CD14-positive monocyte (primary cell): ENCODE measurements at regions not wholly inside any gene's neighbourhood (a gene's known extent, or its start where the extent isn't known, plus 50 kb on each side); places are given as distances from the start of the nearest gene placed in this dataset.

Experiments
- DNase-seq, 3 donors: peaks; one replicate each; pipeline ENCODE4 v3.0.0-alpha.2; 2011 to 2022
- H2AFZ ChIP-seq: 2 replicates; pipeline ENCODE4 v1.6.0; 2012; ENCODE audit warnings: mild to moderate bottlenecking, low read depth, low read length, inconsistent platforms; ENCODE audit not compliant: insufficient read depth, poor library complexity, severe bottlenecking
- H3K27ac ChIP-seq, 2 donors: 1 replicate in 1 of 2; 2 replicates in 1 of 2; pipeline ENCODE4 v1.5.1; 2012 to 2013; ENCODE audit warnings: low read length in 2 of 2, control low read depth in 1 of 2, inconsistent platforms in 1 of 2, low read depth in 1 of 2, mild to moderate bottlenecking in 1 of 2
- H3K27me3 ChIP-seq, 2 donors: one replicate each; pipeline versions ENCODE4 v1.6.0 to v1.6.1; 2011 to 2013; ENCODE audit warnings: low read length in 2 of 2; ENCODE audit not compliant: control insufficient read depth in 2 of 2, insufficient read depth in 2 of 2
- H3K36me3 ChIP-seq, 2 donors: replicated peaks in 1 of 2; 1 replicate in 1 of 2; 2 replicates in 1 of 2; pipeline versions ENCODE4 v1.5.1 to v1.6.1; 2012 to 2013; ENCODE audit warnings: low read length in 2 of 2, control low read depth in 1 of 2, inconsistent platforms in 1 of 2, mild to moderate bottlenecking in 1 of 2; ENCODE audit not compliant: insufficient read depth in 2 of 2, control insufficient read depth in 1 of 2
- H3K4me1 ChIP-seq, 2 donors: 1 replicate in 1 of 2; 2 replicates in 1 of 2; pipeline versions ENCODE4 v1.5.1 to v1.6.1; 2012 to 2013; ENCODE audit warnings: low read length in 2 of 2, control low read depth in 1 of 2, inconsistent platforms in 1 of 2, mild to moderate bottlenecking in 1 of 2, moderate library complexity in 1 of 2; ENCODE audit not compliant: insufficient read depth in 2 of 2, control insufficient read depth in 1 of 2
- H3K4me2 ChIP-seq: replicated peaks from 2 replicates; pipeline ENCODE3; 2012; ENCODE audit warnings: low read length, moderate library complexity, mild to moderate bottlenecking; ENCODE audit not compliant: poor library complexity, severe bottlenecking; ENCODE audit errors: extremely low read depth
- H3K4me3 ChIP-seq, 3 experiments: fragments of 200-600 bp in 1 of 3; sonication (generic) in 1 of 3; replicated peaks in 1 of 3; 1 replicate in 2 of 3; 2 replicates in 1 of 3; pipeline ENCODE4 v1.5.1; 2011 to 2013; ENCODE audit warnings: low read length in 3 of 3, mild to moderate bottlenecking in 3 of 3, control low read depth in 2 of 3, low read depth in 2 of 3, inconsistent platforms in 1 of 3, moderate library complexity in 1 of 3
- H3K79me2 ChIP-seq: 2 replicates; pipeline ENCODE4 v1.6.0; 2012; ENCODE audit warnings: mild to moderate bottlenecking, control low read depth, inconsistent platforms, low read length, moderate library complexity; ENCODE audit not compliant: insufficient read depth
- H3K9ac ChIP-seq: 2 replicates; pipeline ENCODE4 v1.6.0; 2017; ENCODE audit warnings: low read length, mild to moderate bottlenecking; ENCODE audit not compliant: insufficient read depth, poor library complexity, severe bottlenecking
- H3K9me3 ChIP-seq, 2 donors: replicated peaks in 1 of 2; 1 replicate in 1 of 2; 2 replicates in 1 of 2; pipeline versions ENCODE4 v1.5.1 to v1.6.1; 2012 to 2013; ENCODE audit warnings: low read length in 2 of 2, control low read depth in 1 of 2; ENCODE audit not compliant: control insufficient read depth in 1 of 2, insufficient read depth in 1 of 2
- H4K20me1 ChIP-seq: 2 replicates; pipeline ENCODE4 v1.6.0; 2012; ENCODE audit warnings: mild to moderate bottlenecking, low read length, control low read depth, moderate library complexity; ENCODE audit not compliant: insufficient read depth
- H3K27ac Mint-ChIP-seq, 7 donors: one replicate each; pipeline ENCODE4 v1.8.0; 2020; ENCODE audit warnings: mild to moderate bottlenecking in 7 of 7, mixed read lengths in 7 of 7, moderate library complexity in 6 of 7, inconsistent platforms in 2 of 7
- H3K27me3 Mint-ChIP-seq, 3 donors: one replicate each; pipeline ENCODE4 v1.8.0; 2021 to 2022; ENCODE audit warnings: low read depth in 3 of 3, mild to moderate bottlenecking in 3 of 3, mixed read lengths in 3 of 3, moderate library complexity in 3 of 3, inconsistent platforms in 1 of 3
- H3K36me3 Mint-ChIP-seq, 2 donors: one replicate each; pipeline ENCODE4 v1.8.0; 2020; ENCODE audit warnings: mixed read lengths in 2 of 2, inconsistent platforms in 1 of 2, mild to moderate bottlenecking in 1 of 2
- H3K4me1 Mint-ChIP-seq: one replicate; pipeline ENCODE4 v1.8.0; 2020; ENCODE audit warnings: mild to moderate bottlenecking, mixed read lengths
- H3K4me3 Mint-ChIP-seq, 2 donors: one replicate each; pipeline ENCODE4 v1.8.0; 2020; ENCODE audit warnings: mild to moderate bottlenecking in 2 of 2, mixed read lengths in 2 of 2, moderate library complexity in 1 of 2
- H3K9me3 Mint-ChIP-seq, 7 donors: one replicate each; pipeline ENCODE4 v1.8.0; 2020 to 2022; ENCODE audit warnings: mixed read lengths in 7 of 7, mild to moderate bottlenecking in 6 of 7, moderate library complexity in 6 of 7, inconsistent platforms in 2 of 7
- WGBS: methylation state at CpG from one replicate; pipeline ENCODE4 v1.1.5; 2013; ENCODE audit warnings: missing lambda C conversion rate; ENCODE audit not compliant: insufficient coverage; 5-methylcytosine and 5-hydroxymethylcytosine counted together
- intact Hi-C, 2 donors: fragments of 100-400 bp; cut with micrococcal nuclease; formaldehyde crosslinking; loops; one replicate each; pipeline versions ENCODE4 v1.15.0 to v1.15.1; 2023
- TF ChIP-seq, protein P1 (sequence below): fragments of 200-600 bp; IDR thresholded peaks from one replicate; pipeline ENCODE4 v1.8.0; 2022; ENCODE audit warnings: antibody characterized with exemption, mild to moderate bottlenecking

DNA sequence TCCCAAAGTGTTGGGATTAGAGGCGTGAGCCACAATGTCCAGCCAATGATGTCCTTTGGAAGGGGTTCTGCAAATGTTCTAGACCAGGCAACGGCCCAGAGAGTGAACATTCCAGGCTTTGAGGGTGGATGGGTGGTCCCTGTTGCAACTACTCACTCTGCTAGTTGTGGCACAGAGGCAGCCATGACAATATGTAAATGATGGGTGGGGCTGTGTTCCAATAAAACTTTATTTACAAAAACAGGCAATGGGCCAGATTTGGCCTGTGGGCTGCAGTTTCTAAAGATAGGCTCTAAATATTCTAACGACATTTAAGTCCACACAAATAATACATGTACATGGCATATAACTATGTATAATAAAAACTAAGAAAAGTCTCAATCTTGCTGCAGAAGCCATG is 276.3 kb downstream of the CTTN start:
- Histone ChIP-seq H3K4me3 (no peak overlapping the region), H3K4me1 (no peaks in the 10 kb centered on the region), H3K79me2 (no peaks in the 10 kb centered on the region), H3K27ac (no peak overlapping the region), H3K36me3 (no peaks in the 10 kb centered on the region), H3K9me3 (no peaks in the 10 kb centered on the region), H4K20me1 (no peaks in the 10 kb centered on the region), H3K9ac (no peak overlapping the region), H3K27me3 (no peaks in the 10 kb centered on the region), H3K4me2 (no peak overlapping the region), H2AFZ (no peak overlapping the region)
- H3K4me1 Mint-ChIP-seq, result no peaks in the 10 kb centered on the region
- no peak overlapping the region for H3K27ac Mint-ChIP-seq
- no peak for DNase-seq
- WGBS, result 83% methylated on average over 2 of the region's 3 CpGs
- H3K4me3 Mint-ChIP-seq, result no peak overlapping the region
- no peaks in the 10 kb centered on the region for H3K36me3 Mint-ChIP-seq
- no peaks in the 10 kb centered on the region for H3K9me3 Mint-ChIP-seq
- intact Hi-C loops, result no loop called here
- TF ChIP-seq, protein P1, sequence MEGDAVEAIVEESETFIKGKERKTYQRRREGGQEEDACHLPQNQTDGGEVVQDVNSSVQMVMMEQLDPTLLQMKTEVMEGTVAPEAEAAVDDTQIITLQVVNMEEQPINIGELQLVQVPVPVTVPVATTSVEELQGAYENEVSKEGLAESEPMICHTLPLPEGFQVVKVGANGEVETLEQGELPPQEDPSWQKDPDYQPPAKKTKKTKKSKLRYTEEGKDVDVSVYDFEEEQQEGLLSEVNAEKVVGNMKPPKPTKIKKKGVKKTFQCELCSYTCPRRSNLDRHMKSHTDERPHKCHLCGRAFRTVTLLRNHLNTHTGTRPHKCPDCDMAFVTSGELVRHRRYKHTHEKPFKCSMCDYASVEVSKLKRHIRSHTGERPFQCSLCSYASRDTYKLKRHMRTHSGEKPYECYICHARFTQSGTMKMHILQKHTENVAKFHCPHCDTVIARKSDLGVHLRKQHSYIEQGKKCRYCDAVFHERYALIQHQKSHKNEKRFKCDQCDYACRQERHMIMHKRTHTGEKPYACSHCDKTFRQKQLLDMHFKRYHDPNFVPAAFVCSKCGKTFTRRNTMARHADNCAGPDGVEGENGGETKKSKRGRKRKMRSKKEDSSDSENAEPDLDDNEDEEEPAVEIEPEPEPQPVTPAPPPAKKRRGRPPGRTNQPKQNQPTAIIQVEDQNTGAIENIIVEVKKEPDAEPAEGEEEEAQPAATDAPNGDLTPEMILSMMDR, result no peak
- peaks cover 3 to 18% (median 7%) of the 10 kb centered on the region in 3 donors for H3K27me3 Mint-ChIP-seq

DNA sequence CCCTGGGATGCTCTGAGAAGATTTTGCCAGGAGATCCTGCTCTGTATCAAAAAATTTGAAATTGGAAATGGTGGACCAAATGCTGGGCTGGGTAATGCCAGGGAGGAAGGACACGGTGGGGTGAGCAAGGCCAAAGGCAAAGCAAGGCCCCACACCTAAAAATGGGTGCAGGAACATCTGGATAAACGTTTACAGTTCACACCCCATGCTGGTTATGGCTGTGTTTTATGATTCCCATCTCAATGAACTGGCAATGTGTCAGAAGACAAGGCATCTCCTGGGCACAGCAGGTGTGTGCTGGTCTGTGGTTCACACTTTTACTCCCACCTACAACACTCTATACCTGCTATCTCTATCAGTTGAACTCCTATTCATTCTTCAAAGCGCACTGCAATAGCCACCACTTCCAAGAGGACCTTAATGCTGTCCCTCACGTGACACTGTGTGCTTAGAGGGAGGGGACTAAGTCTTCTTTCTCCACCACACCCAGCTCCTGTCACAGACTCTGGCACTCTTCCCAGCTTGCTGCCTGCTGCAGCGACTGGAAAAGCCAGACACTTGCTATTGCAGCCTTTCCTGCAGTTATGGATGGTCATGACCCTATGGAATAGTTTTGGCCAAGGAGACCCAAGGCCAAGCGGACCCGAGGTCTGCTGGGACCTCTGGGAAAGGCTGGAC is 277.5 kb downstream of the CTTN start:
- H3K36me3 ChIP-seq, result no peaks in the 10 kb centered on the region
- H3K4me1 ChIP-seq, result no peaks in the 10 kb centered on the region
- DNase-seq, result no peak
- H3K9me3 ChIP-seq, result no peaks in the 10 kb centered on the region
- no peak overlapping the region for H3K9ac ChIP-seq
- no peak overlapping the region for H2AFZ ChIP-seq
- 93% methylated on average over 4 of the region's 7 CpGs for WGBS
- no peaks in the 10 kb centered on the region for H3K79me2 ChIP-seq
- Mint-ChIP-seq H3K27ac (no peak overlapping the region), H3K9me3 (no peaks in the 10 kb centered on the region), H3K36me3 (no peaks in the 10 kb centered on the region), H3K4me1 (no peaks in the 10 kb centered on the region), H3K4me3 (no peak overlapping the region), H3K27me3 (peaks cover 3 to 14% (median 6%) of the 10 kb centered on the region in 3 donors)
- H3K4me3 ChIP-seq, result no peak overlapping the region
- TF ChIP-seq, protein P1, result no peak
- H3K4me2 ChIP-seq, result no peak overlapping the region
- no peak overlapping the region for H3K27ac ChIP-seq
- no peaks in the 10 kb centered on the region for H4K20me1 ChIP-seq
- intact Hi-C loops, result no loop called here
- no peaks in the 10 kb centered on the region for H3K27me3 ChIP-seq
